ENCODE measurements at regions not wholly inside any gene's neighbourhood (a gene's known extent, or its start where the extent isn't known, plus 50 kb on each side); places are given as distances from the start of the nearest gene placed in this dataset.

DNA sequence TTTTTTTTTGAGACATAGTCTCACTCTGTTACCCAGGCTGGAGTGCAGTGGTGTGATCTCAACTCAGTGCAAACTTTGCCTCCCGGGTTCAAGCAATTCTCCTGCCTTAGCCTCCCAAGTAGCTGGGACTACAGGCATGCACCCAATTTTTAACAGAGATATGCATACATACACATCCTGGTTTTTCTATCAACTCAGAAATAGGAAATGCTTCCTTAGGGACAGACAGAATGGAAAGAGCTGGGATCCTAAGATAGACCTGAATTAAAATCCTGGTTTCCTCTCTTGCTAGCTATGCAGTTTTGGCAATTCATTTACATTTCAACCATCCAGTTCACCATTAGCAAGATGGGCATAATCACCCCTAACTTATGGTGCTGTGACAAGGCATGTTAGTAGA is 347.5 kb downstream of the GPAM start:
- DNase-seq: no peak

DNA sequence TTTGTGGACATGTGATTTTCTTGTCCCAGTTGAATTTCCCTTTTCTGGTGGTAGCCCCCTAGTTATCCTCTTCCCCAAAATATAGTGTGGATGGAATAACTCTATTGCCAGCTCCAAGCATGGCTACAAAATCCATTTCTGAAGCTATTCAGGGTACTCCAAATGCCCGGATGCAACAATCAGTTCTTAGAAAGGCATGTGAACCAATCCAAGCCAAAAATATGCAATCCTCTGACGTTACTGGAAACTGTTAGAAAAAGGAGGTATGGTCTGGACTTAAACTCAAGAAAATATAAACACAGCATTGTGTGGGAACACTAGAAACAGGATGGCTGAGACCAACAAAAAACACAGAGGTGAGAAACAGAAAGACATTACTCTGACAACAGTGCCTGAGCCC is 347.0 kb downstream of the GPAM start:
- DNase-seq: no peak

- no peak for DNase-seq
These were observed 346.5 kb downstream of the GPAM start for GRCh38 chr10:111837086-111837485.

- no peak for DNase-seq
These were observed 345.6 kb downstream of the GPAM start for GRCh38 chr10:111837985-111838384.

DNA sequence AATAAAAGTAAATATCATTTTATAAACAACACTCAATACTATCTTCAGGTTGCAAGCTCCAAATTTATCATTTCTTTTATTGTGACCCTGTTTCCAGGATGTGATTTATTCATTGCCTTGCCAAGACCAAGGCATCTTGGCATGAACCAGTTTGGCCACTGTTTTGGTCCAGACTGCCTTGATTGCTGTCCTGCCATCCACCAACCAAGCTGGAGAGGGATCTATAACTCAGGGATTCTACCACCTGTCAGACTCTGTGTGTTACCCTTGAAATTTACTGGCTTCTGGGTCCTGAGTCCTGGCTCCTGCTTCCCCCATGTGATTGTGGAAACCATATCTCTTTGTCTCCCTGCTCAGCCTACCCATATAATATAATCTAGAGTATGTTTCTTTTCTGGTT is 343.0 kb downstream of the GPAM start:
- DNase-seq: no peak

DNA sequence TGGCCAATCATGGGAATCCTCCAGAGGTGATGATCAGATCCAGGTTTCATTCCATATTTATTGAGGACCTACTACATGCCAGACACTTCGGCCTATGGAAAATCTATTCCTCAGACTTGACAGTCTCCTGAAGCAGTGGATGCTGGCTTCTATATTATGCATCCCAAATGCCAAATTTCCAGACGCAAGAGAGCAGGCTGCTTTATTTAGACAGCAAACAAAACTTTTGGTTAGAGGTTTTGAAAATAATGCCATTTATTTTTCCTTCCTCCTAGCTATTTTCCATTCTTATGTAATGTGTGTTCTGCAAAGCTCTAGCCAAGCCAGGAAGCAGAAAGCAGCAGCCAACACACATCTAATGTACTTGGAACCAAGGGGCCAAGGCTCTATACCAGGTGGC is 330.8 kb downstream of the GPAM start:
- no peak for DNase-seq

DNA sequence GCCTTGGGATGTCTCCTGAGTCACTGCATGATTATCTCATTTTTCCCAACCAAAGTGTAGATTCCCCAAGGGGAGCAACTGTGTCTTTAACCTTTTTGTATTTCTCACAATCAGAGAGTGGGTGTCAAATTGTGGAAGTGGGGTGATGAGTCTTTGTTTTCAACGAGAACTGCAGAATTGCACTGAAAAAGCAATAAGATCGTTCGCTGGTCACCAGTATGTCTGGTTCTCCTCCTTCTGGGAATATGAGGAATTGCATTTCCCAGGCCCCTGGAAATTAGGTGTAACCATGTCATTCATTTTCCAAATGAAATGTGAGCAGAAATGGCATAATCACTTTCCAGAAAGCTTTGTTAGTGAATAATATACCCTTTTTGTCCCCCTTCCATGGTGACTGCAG is 326.9 kb downstream of the GPAM start:
- DNase-seq: no peak

DNA sequence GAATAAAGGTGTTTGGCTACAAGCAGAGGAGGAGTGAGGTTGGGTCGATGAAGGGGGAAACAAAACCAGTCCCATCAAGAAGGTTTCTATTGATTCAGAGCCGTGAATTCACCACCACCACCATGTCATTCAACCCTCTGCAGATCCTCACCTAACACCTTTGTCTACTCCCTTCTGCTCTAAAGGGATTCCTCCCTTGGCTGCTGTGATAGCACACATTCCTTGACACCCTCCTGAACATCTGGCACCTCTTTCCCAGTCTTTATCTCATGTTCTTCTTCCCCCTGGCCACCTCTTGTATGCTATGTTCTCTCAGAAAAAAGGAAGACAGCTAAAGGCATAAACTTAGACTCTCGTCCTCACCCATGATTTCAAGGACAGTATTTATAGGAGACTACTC is 318.0 kb downstream of the GPAM start:
- no peak for DNase-seq

- DNase-seq: no peak
These were observed 312.1 kb downstream of the GPAM start for GRCh38 chr10:111871458-111871857.

DNA sequence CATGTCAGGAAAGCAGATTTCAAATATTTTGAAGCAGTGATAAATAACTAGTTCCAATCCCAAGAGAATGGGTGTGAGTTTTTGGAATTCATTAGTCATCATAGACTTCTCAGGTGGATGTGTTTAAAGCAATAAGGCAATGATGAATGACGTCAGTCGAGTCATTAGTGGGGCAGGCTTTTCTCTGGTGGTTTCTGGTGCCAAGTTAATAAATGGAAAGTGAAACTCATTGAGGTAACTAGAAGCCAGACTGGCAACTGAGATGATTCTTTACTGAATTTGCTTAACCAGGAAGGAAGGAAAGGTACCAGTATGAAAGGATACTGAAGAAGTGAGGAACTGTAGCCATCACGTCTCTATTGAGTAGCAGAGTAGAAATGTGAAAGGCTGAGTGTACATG is 311.0 kb downstream of the GPAM start:
- no peak for DNase-seq

GRCh38 chr10:111873041-111873440 is 310.5 kb downstream of the GPAM start:
- DNase-seq: no peak

DNA sequence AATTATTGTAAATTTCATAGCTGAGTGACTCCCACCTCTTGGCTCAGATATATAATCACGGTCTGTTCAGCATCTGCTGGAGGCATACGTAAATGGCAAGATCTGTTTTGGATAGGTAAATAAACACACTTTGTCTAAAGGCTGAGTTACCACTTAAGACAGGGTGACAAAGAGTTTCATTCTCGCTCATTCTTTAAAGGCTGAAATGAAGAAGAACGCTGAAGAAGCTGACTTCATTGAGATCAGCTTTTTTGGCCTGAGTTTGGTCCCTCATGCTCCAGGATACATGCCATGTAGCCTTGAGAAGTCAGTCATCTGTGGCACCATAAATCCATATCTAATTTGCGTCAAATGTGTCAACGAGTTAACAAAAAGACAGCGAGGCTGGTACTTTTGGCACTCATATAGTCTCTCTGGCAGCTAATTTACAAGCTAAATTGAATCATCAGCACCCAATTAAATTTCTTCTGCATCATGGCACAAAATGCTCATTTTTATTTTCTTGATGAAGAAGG is 309.9 kb downstream of the GPAM start:
- DNase-seq: no peak

- no peak for DNase-seq
These were observed 309.0 kb downstream of the GPAM start for GRCh38 chr10:111874576-111874975.

GRCh38 chr10:111875725-111876124 is 307.8 kb downstream of the GPAM start:
- no peak for DNase-seq

GRCh38 chr10:111877258-111877657 is 306.3 kb downstream of the GPAM start:
- DNase-seq: no peak

- no peak for DNase-seq
These were observed 303.6 kb downstream of the GPAM start for GRCh38 chr10:111879969-111880368.

- no peak for DNase-seq
These were observed 298.5 kb downstream of the GPAM start for GRCh38 chr10:111885046-111885445.

GRCh38 chr10:111885919-111886318 is 297.6 kb downstream of the GPAM start:
- no peak for DNase-seq

DNA sequence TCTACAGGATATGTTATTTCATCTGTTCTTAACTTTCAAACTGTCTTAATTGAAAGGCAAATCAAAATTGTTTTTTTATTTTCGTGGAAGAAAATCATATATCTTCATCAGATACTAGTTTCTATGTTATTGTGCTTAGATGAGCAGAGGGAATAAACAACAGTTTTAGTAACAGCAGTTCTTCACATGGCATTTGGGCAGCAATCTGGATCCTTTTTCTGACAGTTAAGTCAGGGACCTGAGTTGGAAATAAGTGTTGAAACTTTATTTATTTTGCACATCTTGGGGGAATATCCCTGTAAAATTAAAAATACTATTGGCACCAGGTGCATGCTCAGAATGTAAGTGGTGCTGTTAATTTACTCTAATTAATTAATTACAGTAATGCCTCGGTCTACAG is 296.3 kb downstream of the GPAM start:
- no peak for DNase-seq

- DNase-seq: no peak
These were observed 293.5 kb downstream of the GPAM start for GRCh38 chr10:111890046-111890445.

DNA sequence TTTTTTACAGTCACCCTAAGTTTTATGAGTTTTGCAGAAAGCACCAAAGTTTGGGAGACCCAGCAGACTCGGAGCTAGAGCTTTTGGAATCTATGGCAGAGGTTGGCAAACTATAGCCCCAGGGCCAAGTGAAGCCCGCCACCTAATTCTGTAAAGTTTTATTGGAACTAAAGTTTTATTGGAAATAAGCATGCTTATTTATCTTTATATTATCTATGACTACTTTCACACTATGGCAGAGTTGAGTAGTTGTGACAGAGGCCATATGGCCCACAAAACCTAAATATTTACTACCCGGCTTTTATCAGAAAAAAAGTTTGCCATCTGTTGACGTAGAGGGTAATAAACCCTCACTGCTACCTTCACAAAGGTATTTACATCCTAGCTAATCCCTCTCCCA is 267.6 kb downstream of the GPAM start:
- no peak for DNase-seq

GRCh38 chr10:111921821-111922220 is 261.7 kb downstream of the GPAM start:
- no peak for DNase-seq

DNA sequence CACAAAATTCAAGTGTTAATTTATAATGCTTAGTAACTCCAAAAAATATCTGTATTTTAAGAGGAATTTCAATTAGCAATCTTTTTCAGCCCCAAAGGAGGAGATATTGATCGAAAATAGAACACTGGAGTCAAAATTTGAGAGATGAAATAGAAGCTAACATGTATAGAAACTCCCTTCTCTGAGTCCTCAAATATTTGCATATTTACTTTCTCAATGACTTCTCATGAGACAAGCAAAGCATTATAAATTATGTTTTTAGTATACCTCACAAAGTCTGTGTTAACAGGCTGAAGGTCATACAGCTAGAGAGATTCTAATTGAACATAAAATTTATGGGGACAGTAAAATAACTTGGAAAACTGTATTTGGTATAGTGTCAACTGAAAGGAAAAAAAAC is 260.5 kb downstream of the GPAM start:
- no peak for DNase-seq

DNA sequence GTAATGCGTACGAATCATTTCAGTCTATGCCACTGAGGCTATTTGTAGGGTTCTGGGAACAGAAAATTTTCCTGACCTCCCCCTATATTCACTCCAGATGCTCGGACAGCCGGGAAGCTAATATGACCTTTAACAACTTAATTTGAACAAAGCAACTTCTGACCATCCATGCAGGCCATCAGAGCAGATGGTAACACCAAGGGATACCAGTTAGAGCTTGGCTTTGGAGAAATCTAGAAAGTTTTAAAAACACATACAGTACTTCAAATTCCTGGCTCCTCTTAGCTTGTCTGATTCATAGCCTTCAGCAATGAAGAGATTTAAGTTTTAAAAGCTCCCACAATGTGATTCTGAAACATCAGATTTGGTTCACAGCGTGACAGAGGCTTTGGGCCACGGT is 257.3 kb downstream of the GPAM start:
- no peak for DNase-seq

DNA sequence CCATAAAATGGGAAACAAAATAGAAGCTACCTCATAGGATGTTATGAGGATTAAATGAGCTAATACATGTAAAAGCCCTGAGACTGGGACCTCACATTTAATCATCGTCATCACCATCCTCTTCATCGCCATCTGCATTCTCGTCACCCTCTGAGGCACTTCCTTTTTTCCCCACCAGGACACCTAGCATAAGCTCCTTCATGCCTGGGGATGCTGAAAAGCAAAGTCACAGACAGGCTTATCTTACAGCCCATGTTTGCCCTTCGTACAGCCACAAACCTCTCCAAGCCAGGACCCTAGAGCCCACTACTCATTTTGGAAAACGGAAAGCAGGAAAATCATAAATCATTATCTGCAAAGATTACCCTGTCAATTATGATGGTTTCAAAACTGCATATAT is 249.6 kb downstream of the GPAM start:
- DNase-seq: no peak

DNA sequence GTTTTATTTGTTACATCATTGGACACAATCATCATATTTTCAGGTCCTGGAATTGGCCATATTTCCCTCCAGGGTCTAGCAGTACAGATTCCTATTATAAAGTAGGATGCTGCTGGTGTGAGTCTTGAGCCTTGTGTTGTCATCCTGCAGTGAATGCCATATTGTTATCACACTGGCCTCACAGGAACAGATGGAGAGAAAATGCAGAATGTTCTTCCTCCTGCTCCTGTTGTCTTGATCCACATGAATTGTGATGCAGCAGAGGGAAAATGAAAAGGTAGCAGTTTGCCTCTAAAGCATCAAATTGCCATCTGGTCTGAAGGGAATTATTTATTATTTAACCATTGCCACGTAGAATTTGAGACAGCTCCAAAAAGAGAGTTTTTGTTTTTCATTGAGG is 248.6 kb downstream of the GPAM start:
- no peak for DNase-seq
